Ishikawa (cell line): ENCODE measurements at regions not wholly inside any gene's neighbourhood (a gene's known extent, or its start where the extent isn't known, plus 50 kb on each side); places are given as distances from the start of the nearest gene placed in this dataset.

Source experiments
- CEBPB ChIP-seq: IDR thresholded peaks from 2 replicates; pipeline ENCODE4 v1.6.1; 2012
- CREB1 ChIP-seq: IDR thresholded peaks from 2 replicates; pipeline ENCODE4 v1.6.1; 2012; ENCODE audit warnings: low read depth
- EGR1 ChIP-seq: IDR thresholded peaks from 2 replicates; pipeline ENCODE4 v1.6.1; 2012
- EP300 ChIP-seq: IDR thresholded peaks from 2 replicates; pipeline ENCODE4 v1.6.1; 2012; ENCODE audit warnings: borderline replicate concordance
- FOXM1 ChIP-seq: IDR thresholded peaks from 2 replicates; pipeline ENCODE4 v1.6.1; 2012; ENCODE audit warnings: low read depth, borderline replicate concordance
- NFIC ChIP-seq: IDR thresholded peaks from 2 replicates; pipeline ENCODE4 v1.6.1; 2012
- RAD21 ChIP-seq: IDR thresholded peaks from 2 replicates; pipeline ENCODE4 v1.6.1; 2012; ENCODE audit warnings: low read depth
- TAF1 ChIP-seq: IDR thresholded peaks from 2 replicates; pipeline ENCODE4 v1.6.1; 2012; ENCODE audit warnings: low read depth, mild to moderate bottlenecking
- TCF12 ChIP-seq: IDR thresholded peaks from 2 replicates; pipeline ENCODE4 v1.6.1; 2012; ENCODE audit warnings: low read depth
- TEAD4 ChIP-seq: IDR thresholded peaks from 2 replicates; pipeline ENCODE4 v1.6.1; 2012
- YY1 ChIP-seq: IDR thresholded peaks from 2 replicates; pipeline ENCODE4 v1.6.1; 2012; ENCODE audit warnings: low read depth
- ZBTB7A ChIP-seq: IDR thresholded peaks from 2 replicates; pipeline ENCODE4 v1.6.1; 2012; ENCODE audit warnings: low read depth
- TF ChIP-seq, protein P1 (sequence below): IDR thresholded peaks from 2 replicates; pipeline ENCODE4 v1.6.1; 2012
- TF ChIP-seq, protein P2 (sequence below): IDR thresholded peaks from 2 replicates; pipeline ENCODE4 v1.6.1; 2012; ENCODE audit warnings: low read depth, mild to moderate bottlenecking
- TF ChIP-seq, protein P3 (sequence below): IDR thresholded peaks from 2 replicates; pipeline ENCODE4 v1.6.1; 2012

DNA sequence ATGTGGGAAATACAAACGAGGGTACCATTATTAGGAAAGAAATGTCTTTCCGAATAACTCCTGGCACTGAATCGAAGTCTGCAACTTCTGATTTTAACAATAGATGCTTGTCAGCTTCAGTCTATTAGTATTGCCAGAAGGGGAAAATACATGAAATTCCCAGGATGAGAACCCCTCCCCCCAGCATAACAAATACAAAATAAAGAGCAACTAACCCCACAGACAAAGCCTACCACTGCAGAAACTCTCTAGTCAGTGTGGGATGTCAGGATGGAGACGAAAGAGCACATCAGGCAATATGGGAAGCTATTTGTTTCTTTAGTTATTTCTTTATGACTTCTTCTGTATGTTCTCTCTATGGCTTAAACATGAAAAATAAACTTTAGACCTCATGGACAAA, 365.0 kb upstream of the CDH2 start:
- TF ChIP-seq TCF12 (no peak), TAF1 (no peak), EP300 (no peak), YY1 (no peak)

DNA sequence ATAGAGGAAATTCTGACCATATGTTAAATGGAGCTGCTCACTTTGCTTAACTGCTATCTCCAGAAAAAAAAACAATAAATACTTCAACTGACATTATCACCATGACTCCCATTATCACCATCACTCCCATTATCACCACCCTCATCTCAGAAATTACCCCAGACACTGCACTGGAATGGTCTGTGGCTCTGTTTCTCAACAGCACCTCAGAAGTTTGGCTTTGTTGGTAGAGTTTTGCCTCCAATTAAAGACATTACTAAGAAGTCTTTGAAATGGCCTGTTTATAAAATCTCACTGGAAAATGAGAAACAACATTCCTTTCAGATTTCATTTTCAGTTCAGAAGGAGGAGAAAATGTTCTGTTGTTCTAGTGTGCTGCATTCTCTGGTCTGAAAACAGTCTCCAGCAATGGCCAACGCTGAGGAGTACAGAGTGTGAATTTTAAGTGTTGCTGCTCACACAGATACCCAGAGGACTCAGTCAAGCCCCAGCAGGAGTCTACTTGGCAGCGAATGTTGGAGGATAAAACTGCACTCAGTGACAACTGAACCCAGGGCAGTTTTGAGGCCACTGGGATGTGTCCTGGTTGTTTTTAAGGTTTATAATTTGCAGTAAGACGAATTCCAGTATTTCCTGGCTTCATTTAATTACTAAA, 364.5 kb upstream of the CDH2 start:
- TF ChIP-seq CREB1, result no peak
- no peak for TF ChIP-seq EGR1
- no peak for TF ChIP-seq TAF1
- TF ChIP-seq FOXM1, result no peak
- no peak for TF ChIP-seq RAD21
- TF ChIP-seq NFIC, result no peak
- no peak for TF ChIP-seq ZBTB7A
- TF ChIP-seq, protein P1, sequence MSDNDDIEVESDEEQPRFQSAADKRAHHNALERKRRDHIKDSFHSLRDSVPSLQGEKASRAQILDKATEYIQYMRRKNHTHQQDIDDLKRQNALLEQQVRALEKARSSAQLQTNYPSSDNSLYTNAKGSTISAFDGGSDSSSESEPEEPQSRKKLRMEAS, result no peak
- no peak for TF ChIP-seq EP300
- no peak for TF ChIP-seq TEAD4

DNA sequence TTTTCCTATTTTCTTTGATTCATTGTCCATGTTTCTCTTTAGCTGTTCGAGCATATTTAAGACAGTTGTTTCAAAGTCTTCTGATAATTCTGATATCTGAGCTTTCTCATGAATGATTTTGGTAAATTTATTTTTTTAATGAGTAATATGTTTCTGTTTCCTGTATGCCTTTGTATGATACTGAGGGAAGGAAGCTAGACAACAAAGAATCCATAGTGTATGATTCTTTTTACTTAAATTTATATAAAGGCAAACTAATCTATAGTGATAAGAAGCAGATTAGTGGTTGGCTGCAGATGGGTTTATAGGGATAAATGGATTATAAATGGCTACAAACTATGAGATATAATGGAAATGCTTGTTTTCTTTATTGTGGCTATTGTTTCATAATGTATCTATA, 352.7 kb upstream of the CDH2 start:
- TF ChIP-seq CEBPB (no peak), ZBTB7A (no peak), TCF12 (no peak), TAF1 (no peak), EGR1 (no peak), FOXM1 (no peak)
- TF ChIP-seq, protein P2, sequence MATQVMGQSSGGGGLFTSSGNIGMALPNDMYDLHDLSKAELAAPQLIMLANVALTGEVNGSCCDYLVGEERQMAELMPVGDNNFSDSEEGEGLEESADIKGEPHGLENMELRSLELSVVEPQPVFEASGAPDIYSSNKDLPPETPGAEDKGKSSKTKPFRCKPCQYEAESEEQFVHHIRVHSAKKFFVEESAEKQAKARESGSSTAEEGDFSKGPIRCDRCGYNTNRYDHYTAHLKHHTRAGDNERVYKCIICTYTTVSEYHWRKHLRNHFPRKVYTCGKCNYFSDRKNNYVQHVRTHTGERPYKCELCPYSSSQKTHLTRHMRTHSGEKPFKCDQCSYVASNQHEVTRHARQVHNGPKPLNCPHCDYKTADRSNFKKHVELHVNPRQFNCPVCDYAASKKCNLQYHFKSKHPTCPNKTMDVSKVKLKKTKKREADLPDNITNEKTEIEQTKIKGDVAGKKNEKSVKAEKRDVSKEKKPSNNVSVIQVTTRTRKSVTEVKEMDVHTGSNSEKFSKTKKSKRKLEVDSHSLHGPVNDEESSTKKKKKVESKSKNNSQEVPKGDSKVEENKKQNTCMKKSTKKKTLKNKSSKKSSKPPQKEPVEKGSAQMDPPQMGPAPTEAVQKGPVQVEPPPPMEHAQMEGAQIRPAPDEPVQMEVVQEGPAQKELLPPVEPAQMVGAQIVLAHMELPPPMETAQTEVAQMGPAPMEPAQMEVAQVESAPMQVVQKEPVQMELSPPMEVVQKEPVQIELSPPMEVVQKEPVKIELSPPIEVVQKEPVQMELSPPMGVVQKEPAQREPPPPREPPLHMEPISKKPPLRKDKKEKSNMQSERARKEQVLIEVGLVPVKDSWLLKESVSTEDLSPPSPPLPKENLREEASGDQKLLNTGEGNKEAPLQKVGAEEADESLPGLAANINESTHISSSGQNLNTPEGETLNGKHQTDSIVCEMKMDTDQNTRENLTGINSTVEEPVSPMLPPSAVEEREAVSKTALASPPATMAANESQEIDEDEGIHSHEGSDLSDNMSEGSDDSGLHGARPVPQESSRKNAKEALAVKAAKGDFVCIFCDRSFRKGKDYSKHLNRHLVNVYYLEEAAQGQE, result no peak

DNA sequence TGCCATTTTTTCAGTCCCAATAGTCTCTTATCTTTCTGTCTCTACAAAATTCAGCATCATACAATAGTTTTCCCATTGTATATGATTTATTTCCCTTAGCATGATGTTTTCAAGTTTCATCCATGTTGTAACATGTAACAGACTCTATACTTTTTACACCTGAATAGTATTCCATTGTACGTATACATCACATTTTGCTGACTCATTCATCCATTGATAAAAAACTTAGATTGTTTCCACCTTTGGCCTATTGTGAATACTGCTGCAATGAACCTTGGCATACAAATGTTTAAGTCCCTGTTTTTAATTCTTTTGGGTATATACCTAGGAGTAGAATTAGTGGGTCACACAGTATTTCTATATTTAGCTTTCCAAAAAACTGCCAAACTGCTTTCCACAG, 349.3 kb upstream of the CDH2 start:
- TF ChIP-seq YY1 (no peak), FOXM1 (no peak), TEAD4 (no peak), NFIC (no peak), CREB1 (no peak), TAF1 (no peak), TCF12 (no peak), ZBTB7A (no peak), EP300 (no peak), CEBPB (no peak), EGR1 (no peak), RAD21 (no peak)
- TF ChIP-seq, protein P1, result no peak
- TF ChIP-seq, protein P3, sequence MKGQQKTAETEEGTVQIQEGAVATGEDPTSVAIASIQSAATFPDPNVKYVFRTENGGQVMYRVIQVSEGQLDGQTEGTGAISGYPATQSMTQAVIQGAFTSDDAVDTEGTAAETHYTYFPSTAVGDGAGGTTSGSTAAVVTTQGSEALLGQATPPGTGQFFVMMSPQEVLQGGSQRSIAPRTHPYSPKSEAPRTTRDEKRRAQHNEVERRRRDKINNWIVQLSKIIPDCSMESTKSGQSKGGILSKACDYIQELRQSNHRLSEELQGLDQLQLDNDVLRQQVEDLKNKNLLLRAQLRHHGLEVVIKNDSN, result no peak
- TF ChIP-seq, protein P2, result no peak

DNA sequence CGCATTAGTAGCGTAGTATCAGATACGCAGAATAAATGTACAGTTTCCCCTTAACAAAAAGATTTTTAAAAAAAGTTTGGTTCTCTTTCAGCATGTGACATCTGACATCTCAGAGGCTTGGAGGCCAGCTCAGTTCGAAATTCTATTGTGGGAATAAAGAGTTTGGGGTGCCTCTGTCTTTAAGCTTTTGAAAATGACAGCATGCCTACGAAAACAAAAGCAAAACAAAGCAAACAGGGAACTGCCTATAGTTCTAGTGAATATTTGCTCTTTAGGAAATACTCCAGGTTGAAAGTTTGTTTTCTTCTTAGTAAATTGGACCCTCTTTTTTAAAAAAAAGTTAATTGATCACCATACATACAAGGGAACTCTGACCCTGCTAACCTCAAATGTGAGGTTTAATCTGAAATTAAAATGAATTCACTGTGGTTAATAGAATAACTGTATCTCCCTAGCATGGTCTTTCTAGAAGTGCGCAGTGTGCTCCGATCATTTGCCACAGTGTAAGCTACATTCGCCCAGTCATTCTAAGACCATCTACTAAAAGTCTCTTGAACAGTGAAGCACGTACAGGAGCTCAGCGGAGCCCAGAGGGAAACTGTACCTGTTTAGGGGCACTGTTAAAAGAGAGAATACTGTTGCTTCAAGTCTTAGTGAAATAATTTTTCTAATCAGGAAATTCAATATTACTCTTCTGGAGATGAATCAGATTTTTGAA, 347.0 kb upstream of the CDH2 start:
- TF ChIP-seq NFIC, result no peak
- TF ChIP-seq CEBPB, result no peak

DNA sequence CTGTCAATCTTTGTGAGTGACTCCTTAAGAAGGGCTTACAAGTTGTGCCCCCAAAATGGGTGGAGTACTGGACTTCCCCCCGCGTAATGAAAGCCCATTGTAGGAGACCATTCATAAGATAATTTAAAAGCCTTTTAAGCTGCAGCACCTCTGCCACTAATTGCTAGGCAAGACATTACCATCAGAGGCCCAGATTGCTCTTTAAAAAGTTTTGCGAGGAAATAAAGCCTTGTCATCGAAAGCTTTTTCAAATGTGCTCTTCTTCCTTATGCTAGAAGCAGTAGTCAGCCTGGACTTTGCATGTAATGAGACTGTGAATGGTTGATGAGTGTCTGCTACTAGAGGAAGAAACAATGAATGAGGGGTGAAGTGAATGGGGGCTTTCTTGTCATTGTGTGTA, 345.3 kb upstream of the CDH2 start:
- TF ChIP-seq TCF12 (no peak), RAD21 (no peak), CREB1 (no peak), FOXM1 (no peak), YY1 (no peak), TEAD4 (no peak), EGR1 (no peak), NFIC (no peak), TAF1 (no peak), EP300 (no peak), ZBTB7A (no peak), CEBPB (no peak)
- TF ChIP-seq, protein P1, result no peak
- TF ChIP-seq, protein P2, result no peak
- TF ChIP-seq, protein P3, result no peak
